Fibroblast of the aortic adventitia (primary cell): ENCODE measurements at regions not wholly inside any gene's neighbourhood (a gene's known extent, or its start where the extent isn't known, plus 50 kb on each side); places are given as distances from the start of the nearest gene placed in this dataset.

ENCODE experiments used
- DNase-seq: peaks from one replicate; pipeline ENCODE4 v3.0.0-alpha.2; 2010; ENCODE audit warnings: low read depth
- H3K4me3 ChIP-seq: 2 replicates; pipeline ENCODE4 v1.5.1; 2011; ENCODE audit warnings: low read depth, mild to moderate bottlenecking, control low read depth, low read length, moderate library complexity
- CTCF ChIP-seq: IDR thresholded peaks from 2 replicates; pipeline ENCODE4 v1.5.1; 2011; ENCODE audit warnings: mild to moderate bottlenecking, low read length, control low read depth, inconsistent platforms; ENCODE audit not compliant: insufficient read depth

GRCh38 chr6:3653528-3654070, 97.9 kb downstream of the PXDC1 start:
- no peak for TF ChIP-seq CTCF
- H3K4me3 ChIP-seq, result no peak overlapping the region
- no peak for DNase-seq

- DNase-seq, result no peak
- TF ChIP-seq CTCF, result no peak
- H3K4me3 ChIP-seq, result no peak overlapping the region
Measured at GRCh38 chr6:3651698-3652229, 99.7 kb downstream of the PXDC1 start.

GRCh38 chr6:3650959-3651697, 100.4 kb downstream of the PXDC1 start:
- H3K4me3 ChIP-seq, result no peak overlapping the region
- TF ChIP-seq CTCF, result no peak
- DNase-seq, result no peak

- no peak for TF ChIP-seq CTCF
- no peak for DNase-seq
- H3K4me3 ChIP-seq, result no peak overlapping the region
Measured at GRCh38 chr6:3650076-3650958, 101.2 kb downstream of the PXDC1 start.

GRCh38 chr6:3648724-3649123, 102.8 kb downstream of the PXDC1 start:
- TF ChIP-seq CTCF, result no peak
- no peak for DNase-seq
- no peak overlapping the region for H3K4me3 ChIP-seq

- no peak for DNase-seq
- no peak overlapping the region for H3K4me3 ChIP-seq
- TF ChIP-seq CTCF, result no peak
Measured at GRCh38 chr6:3646616-3647362, 104.7 kb downstream of the PXDC1 start.
